HUES64 (cell line): ENCODE measurements at regions not wholly inside any gene's neighbourhood (a gene's known extent, or its start where the extent isn't known, plus 50 kb on each side); places are given as distances from the start of the nearest gene placed in this dataset.

ENCODE experiments used
- H3K27ac ChIP-seq: 2 replicates; pipeline ENCODE4 v1.7.0; 2013; ENCODE audit warnings: low read depth, low read length, inconsistent platforms
- H3K27me3 ChIP-seq: 2 replicates; pipeline ENCODE4 v1.6.1; 2013; ENCODE audit warnings: mild to moderate bottlenecking, low read length; ENCODE audit not compliant: insufficient read depth
- H3K36me3 ChIP-seq: 2 replicates; pipeline ENCODE4 v1.6.1; 2013; ENCODE audit warnings: mild to moderate bottlenecking, low read length; ENCODE audit not compliant: insufficient read depth
- H3K4me1 ChIP-seq: 2 replicates; pipeline ENCODE4 v1.6.1; 2013; ENCODE audit warnings: mild to moderate bottlenecking, low read length, moderate library complexity; ENCODE audit not compliant: insufficient read depth
- H3K4me3 ChIP-seq: 2 replicates; pipeline ENCODE4 v1.5.1; 2013; ENCODE audit warnings: mild to moderate bottlenecking, low read length, moderate library complexity
- H3K9ac ChIP-seq: 2 replicates; pipeline ENCODE4 v1.6.1; 2013; ENCODE audit warnings: mild to moderate bottlenecking, low read depth, low read length
- H3K9me3 ChIP-seq: 2 replicates; pipeline ENCODE4 v1.6.1; 2013; ENCODE audit warnings: low read depth, low read length; ENCODE audit not compliant: insufficient read depth
- WGBS: fragments of 150-250, 120-280 bp; methylation state at CpG from one replicate; pipeline ENCODE4 v1.1.7; 2013; ENCODE audit warnings: missing lambda C conversion rate; 5-methylcytosine and 5-hydroxymethylcytosine counted together

DNA sequence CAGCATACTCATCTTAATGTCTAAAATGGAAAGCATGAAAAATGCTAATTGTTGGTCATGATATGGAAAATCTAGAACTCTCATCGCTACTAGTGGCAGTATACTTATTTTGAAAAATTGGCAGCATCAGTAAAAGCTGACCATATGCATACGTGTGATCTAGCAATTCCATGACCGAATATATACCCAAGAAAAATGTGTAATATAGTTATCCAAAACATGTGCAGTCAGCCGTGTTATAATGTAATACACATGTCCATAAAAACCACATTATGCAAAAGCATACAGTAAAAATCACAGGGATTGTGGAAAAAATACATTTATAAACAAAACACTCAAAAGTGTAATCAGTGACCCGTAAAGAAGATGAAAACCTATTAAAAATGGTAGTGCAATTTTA, 439.0 kb downstream of the SH2D4B start:
- 99% methylated on average over 4 of the region's 5 CpGs for WGBS
- Histone ChIP-seq H3K4me3 (no peak overlapping the region), H3K27me3 (no peaks in the 10 kb centered on the region), H3K27ac (no peak overlapping the region), H3K9ac (no peak overlapping the region), H3K9me3 (no peaks in the 10 kb centered on the region), H3K36me3 (no peaks in the 10 kb centered on the region), H3K4me1 (no peaks in the 10 kb centered on the region)

DNA sequence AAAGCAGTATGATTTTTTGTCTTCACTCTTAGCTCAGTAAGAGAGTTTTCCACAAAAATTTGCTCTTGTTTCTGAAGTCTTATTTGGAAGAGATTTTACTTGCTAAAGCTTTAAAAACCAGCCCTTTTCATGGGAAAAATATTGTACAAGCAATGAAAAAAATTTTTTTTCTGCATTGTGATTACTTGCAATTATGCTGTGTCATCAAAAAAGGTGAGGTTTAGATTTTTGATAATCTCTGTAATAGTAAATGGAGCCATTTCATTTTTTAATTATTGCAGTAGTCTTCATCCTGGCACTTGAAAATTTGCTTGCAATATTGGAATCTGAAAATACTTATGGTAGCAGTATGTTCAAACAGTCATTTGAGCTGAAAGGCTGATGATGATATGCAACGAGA, 447.4 kb downstream of the SH2D4B start:
- no CpG with 5 or more reads among the region's 1 CpG for WGBS
- H3K4me3 ChIP-seq: no peak overlapping the region
- no peak overlapping the region for H3K9ac ChIP-seq
- H3K27me3 ChIP-seq: no peaks in the 10 kb centered on the region
- H3K36me3 ChIP-seq: no peaks in the 10 kb centered on the region
- H3K4me1 ChIP-seq: no peaks in the 10 kb centered on the region
- H3K27ac ChIP-seq: no peak overlapping the region
- no peaks in the 10 kb centered on the region for H3K9me3 ChIP-seq

DNA sequence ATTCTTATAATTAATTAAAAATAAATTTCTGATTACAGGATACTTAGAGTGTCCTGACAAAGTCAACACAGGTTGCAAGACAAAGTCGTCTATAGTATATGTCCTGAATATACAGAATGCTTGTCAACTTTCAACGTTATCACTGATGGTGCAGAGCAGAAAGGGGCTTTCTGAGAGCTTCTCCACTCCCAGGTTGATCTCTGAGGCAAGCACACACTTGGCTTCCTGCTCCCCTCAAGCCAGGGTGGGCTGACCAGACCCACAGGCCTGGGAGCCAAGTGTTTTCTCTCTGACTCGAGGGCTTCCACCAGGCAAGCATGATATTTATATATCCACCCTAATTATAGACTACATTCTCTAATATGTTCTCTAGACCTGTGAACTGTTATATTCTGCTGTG, 448.9 kb downstream of the SH2D4B start:
- H3K27ac ChIP-seq: no peak overlapping the region
- H3K4me3 ChIP-seq: no peak overlapping the region
- 82% methylated on average over 3 of the region's 3 CpGs for WGBS
- H3K4me1 ChIP-seq: no peaks in the 10 kb centered on the region
- H3K9me3 ChIP-seq: no peaks in the 10 kb centered on the region
- no peaks in the 10 kb centered on the region for H3K36me3 ChIP-seq
- H3K27me3 ChIP-seq: no peaks in the 10 kb centered on the region
- H3K9ac ChIP-seq: no peak overlapping the region

DNA sequence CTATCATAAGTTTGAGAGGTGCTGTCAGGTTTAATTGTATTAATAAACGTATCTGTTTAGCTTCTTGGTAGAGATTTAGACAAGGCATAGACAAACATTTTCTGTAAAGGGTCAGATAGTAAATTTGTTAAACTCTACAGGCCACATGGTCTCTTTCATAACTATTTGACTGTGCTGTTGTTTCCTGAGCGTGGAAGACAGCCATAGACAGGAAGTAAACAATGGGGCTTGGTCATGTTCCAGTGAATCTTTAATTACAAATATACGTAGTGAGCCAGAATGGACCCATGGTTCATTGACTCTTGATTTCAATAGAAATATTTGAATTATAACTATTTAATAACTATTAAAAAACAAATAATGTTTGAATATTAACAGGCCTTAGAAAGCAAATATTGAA, 451.1 kb downstream of the SH2D4B start:
- 92% methylated on average over 3 of the region's 3 CpGs for WGBS
- H3K27ac ChIP-seq: no peak overlapping the region

DNA sequence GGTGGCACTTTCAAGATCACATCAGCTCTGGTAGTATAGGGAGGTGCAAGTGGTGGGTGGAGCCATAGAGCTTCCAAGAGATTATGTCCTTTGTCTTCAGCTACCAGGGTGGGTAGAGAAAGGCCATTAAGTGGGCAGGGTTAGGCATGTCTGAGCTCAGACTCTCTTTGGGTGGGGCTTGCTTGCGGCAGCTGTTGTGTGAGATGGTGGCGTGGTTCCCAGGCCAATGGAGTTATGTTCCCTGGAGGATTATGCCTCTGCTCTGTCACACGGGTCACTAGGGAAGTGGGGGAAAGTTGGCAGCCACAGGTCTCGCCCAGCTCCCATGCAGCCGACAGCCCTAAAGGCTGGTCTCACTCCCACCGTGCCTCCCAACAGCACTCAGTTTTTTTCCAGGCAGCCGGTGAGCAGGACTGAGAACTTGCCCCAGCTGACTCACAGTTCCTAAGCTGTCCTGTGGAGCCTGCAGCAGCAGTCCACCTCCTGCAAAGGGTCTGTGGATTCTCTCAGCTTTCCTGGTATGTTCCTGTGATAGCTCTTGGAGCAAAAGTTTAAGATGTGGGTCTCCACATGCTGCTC, 459.0 kb downstream of the SH2D4B start:
- H3K27me3 ChIP-seq: no peaks in the 10 kb centered on the region
- no peaks in the 10 kb centered on the region for H3K4me1 ChIP-seq
- H3K4me3 ChIP-seq: no peak overlapping the region
- no peak overlapping the region for H3K27ac ChIP-seq
- 84% methylated on average over 7 of the region's 7 CpGs for WGBS
- no peaks in the 10 kb centered on the region for H3K36me3 ChIP-seq
- no peaks in the 10 kb centered on the region for H3K9me3 ChIP-seq
- H3K9ac ChIP-seq: no peak overlapping the region

More for the DNA sequence above, 451.1 kb downstream of the SH2D4B start:
- Histone ChIP-seq H3K9me3 (no peaks in the 10 kb centered on the region), H3K27me3 (no peaks in the 10 kb centered on the region), H3K4me1 (no peaks in the 10 kb centered on the region), H3K9ac (no peak overlapping the region), H3K36me3 (no peaks in the 10 kb centered on the region), H3K4me3 (no peak overlapping the region)

DNA sequence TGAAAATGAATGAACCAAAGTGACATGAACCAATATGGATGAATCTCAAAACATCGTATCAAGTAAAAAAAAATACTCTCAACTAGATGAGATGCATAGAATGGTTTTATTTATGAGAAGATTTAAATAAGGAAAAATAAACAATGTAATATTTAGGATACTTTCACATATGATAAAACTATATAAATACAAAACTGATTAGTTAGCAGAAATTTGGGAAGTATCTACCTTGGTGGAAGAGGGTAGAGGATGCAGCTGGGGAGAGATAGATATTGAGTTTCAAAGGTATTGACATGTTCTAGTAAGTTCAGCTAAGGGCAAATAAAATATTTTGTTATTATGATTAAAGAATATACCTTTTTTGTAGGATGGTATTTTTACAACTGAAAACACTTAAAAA, 463.1 kb downstream of the SH2D4B start:
- Histone ChIP-seq H3K27ac (no peak overlapping the region), H3K9ac (no peak overlapping the region), H3K4me3 (no peak overlapping the region), H3K9me3 (no peaks in the 10 kb centered on the region), H3K36me3 (no peaks in the 10 kb centered on the region), H3K4me1 (no peaks in the 10 kb centered on the region), H3K27me3 (no peaks in the 10 kb centered on the region)
- no CpG with 5 or more reads among the region's 1 CpG for WGBS

DNA sequence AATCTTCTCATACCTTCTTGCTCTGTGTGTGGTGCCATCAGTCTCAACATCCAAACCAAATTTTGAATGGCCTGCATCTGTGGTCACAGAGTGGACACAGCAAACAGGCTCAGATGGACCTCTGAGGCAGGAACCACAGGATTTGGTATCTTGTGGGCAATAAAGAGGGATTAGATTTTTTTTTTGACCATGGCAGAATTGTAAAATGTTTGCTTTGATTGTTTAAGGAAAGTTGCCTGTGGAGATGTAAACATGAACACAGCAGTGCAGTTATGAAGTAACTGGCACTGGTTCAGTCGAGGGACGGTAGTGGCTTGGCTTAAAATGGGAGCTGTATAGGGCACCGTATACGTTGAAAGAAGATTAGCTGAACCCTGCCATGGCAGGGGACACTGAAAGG, 464.7 kb downstream of the SH2D4B start:
- no peak overlapping the region for H3K4me3 ChIP-seq
- WGBS: 94% methylated on average over 4 of the region's 4 CpGs
- no peaks in the 10 kb centered on the region for H3K36me3 ChIP-seq
- no peak overlapping the region for H3K9ac ChIP-seq
- H3K27ac ChIP-seq: no peak overlapping the region
- no peaks in the 10 kb centered on the region for H3K4me1 ChIP-seq
- H3K9me3 ChIP-seq: no peaks in the 10 kb centered on the region
- H3K27me3 ChIP-seq: no peaks in the 10 kb centered on the region

DNA sequence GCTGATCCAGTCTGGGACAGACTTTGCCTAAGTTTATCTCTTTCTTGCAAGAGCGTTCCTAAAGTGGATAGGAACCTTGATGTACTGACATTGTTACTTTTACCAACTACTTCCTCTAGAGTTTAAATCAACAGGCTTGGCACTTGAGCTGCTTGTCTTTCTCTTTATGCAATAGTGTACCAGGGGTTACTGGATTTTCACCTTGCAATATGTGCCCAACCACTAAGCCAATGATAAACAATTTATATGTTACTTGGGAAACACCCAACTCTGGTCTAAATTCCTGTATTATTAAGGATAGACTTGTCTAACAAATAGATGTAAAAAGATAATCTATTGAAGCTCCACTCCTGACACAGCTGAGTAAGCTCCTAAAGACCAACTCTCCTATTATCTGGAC, 470.2 kb downstream of the SH2D4B start:
- no peak overlapping the region for H3K4me3 ChIP-seq
- WGBS: 100% methylated on average over 1 of the region's 1 CpG
- H3K4me1 ChIP-seq: no peaks in the 10 kb centered on the region
- H3K9ac ChIP-seq: no peak overlapping the region
- H3K27me3 ChIP-seq: no peaks in the 10 kb centered on the region
- no peaks in the 10 kb centered on the region for H3K36me3 ChIP-seq
- no peaks in the 10 kb centered on the region for H3K9me3 ChIP-seq
- H3K27ac ChIP-seq: no peak overlapping the region

DNA sequence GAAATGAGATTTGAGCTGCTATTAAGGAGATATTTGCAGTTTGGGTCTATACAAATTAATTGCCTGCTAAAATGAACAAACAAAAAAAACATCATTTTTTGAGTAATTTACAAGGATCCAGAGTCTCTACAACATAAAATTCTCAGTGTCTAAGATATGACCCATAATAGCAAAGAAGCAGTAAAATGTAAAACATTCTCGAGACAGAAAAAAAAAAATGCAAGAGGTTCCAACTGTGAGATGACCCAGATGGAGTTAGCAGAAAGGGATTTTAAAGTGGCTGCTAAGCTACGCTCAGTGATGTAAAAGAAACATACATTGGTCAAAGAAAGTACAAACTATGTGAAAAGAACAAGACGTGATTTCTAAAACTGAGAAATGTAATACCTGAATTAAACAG, 471.0 kb downstream of the SH2D4B start:
- no peaks in the 10 kb centered on the region for H3K9me3 ChIP-seq
- H3K36me3 ChIP-seq: no peaks in the 10 kb centered on the region
- WGBS: 87% methylated on average over 3 of the region's 3 CpGs
- H3K9ac ChIP-seq: no peak overlapping the region
- H3K27ac ChIP-seq: no peak overlapping the region
- no peaks in the 10 kb centered on the region for H3K4me1 ChIP-seq
- no peaks in the 10 kb centered on the region for H3K27me3 ChIP-seq
- no peak overlapping the region for H3K4me3 ChIP-seq

DNA sequence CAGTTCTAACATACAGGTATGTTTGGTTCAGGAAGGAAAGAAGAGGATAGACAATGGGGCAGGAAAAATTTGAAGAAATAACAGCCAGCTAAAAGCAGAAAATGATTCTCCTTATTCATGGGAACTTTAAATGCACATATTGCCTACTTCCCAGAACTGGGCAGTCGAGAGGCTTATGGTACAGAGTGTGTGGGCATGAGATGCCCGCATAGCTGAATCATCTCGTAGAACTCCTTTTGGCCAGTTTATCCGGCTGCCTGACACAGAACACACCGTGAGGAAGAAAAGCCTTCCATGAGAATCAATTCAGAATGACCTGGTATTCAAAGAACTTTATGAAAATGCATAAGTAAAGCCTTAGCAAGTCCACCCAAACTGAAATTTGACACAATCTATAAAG, 471.6 kb downstream of the SH2D4B start:
- H3K9ac ChIP-seq: no peak overlapping the region
- 94% methylated on average over 5 of the region's 5 CpGs for WGBS
- no peaks in the 10 kb centered on the region for H3K36me3 ChIP-seq
- H3K27ac ChIP-seq: no peak overlapping the region
- no peak overlapping the region for H3K4me3 ChIP-seq
- H3K27me3 ChIP-seq: no peaks in the 10 kb centered on the region
- H3K4me1 ChIP-seq: no peaks in the 10 kb centered on the region
- H3K9me3 ChIP-seq: no peaks in the 10 kb centered on the region

DNA sequence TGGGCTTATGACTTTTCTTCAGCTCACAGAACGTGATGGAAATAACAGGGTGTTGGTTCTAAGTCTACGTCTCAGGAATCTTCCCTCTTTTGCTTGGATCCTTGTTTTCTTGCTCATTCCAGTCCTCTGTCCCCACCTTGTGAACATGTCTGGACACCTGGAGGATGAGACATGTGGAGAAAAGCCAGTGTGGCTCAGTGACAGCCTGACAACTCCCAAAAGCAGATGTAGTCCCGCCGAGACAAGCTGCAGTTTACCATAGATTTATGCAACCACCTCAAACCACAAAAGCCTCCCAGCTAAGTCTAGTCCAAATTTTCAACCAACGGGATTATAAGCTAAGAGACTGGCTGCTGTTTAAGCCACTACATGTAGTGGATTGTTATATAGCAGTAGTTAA, 476.1 kb downstream of the SH2D4B start:
- Histone ChIP-seq H3K4me3 (no peak overlapping the region), H3K36me3 (no peaks in the 10 kb centered on the region), H3K27me3 (no peaks in the 10 kb centered on the region), H3K9me3 (no peaks in the 10 kb centered on the region), H3K9ac (no peak overlapping the region), H3K27ac (no peak overlapping the region), H3K4me1 (no peaks in the 10 kb centered on the region)
- 96% methylated on average over 5 of the region's 5 CpGs for WGBS
